ENCODE measurements at regions not wholly inside any gene's neighbourhood (a gene's known extent, or its start where the extent isn't known, plus 50 kb on each side); places are given as distances from the start of the nearest gene placed in this dataset.

DNA sequence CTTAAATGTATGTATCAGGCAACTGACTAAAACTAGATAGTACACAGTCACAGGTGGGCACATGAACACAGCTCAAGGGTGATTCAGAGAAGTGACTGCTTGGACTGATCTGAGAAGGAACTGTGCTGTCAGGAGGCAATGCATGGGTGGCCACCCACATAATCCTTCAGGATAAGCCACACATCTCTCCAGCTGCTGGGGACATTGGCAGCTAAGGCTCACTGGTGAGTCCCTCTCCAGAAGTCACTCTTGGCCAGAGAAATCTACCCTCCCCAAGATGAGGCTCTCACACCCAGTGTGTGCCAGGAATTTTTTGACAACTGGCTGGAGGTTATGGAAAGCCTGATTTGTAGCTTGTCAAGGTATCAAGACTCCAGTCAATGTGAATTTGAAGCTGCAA lies 302.4 kb upstream of the NEBL start:
- no peak for TF ChIP-seq RAD21 (conservative IDR thresholded peaks at IDR 0.05)
- TF ChIP-seq, protein P1, sequence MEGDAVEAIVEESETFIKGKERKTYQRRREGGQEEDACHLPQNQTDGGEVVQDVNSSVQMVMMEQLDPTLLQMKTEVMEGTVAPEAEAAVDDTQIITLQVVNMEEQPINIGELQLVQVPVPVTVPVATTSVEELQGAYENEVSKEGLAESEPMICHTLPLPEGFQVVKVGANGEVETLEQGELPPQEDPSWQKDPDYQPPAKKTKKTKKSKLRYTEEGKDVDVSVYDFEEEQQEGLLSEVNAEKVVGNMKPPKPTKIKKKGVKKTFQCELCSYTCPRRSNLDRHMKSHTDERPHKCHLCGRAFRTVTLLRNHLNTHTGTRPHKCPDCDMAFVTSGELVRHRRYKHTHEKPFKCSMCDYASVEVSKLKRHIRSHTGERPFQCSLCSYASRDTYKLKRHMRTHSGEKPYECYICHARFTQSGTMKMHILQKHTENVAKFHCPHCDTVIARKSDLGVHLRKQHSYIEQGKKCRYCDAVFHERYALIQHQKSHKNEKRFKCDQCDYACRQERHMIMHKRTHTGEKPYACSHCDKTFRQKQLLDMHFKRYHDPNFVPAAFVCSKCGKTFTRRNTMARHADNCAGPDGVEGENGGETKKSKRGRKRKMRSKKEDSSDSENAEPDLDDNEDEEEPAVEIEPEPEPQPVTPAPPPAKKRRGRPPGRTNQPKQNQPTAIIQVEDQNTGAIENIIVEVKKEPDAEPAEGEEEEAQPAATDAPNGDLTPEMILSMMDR (IDR thresholded peaks at IDR 0.05; ENCODE audit: poor library complexity, severe bottlenecking) = no peak
- TF ChIP-seq, protein P2, sequence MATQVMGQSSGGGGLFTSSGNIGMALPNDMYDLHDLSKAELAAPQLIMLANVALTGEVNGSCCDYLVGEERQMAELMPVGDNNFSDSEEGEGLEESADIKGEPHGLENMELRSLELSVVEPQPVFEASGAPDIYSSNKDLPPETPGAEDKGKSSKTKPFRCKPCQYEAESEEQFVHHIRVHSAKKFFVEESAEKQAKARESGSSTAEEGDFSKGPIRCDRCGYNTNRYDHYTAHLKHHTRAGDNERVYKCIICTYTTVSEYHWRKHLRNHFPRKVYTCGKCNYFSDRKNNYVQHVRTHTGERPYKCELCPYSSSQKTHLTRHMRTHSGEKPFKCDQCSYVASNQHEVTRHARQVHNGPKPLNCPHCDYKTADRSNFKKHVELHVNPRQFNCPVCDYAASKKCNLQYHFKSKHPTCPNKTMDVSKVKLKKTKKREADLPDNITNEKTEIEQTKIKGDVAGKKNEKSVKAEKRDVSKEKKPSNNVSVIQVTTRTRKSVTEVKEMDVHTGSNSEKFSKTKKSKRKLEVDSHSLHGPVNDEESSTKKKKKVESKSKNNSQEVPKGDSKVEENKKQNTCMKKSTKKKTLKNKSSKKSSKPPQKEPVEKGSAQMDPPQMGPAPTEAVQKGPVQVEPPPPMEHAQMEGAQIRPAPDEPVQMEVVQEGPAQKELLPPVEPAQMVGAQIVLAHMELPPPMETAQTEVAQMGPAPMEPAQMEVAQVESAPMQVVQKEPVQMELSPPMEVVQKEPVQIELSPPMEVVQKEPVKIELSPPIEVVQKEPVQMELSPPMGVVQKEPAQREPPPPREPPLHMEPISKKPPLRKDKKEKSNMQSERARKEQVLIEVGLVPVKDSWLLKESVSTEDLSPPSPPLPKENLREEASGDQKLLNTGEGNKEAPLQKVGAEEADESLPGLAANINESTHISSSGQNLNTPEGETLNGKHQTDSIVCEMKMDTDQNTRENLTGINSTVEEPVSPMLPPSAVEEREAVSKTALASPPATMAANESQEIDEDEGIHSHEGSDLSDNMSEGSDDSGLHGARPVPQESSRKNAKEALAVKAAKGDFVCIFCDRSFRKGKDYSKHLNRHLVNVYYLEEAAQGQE (IDR thresholded peaks at IDR 0.05; ENCODE audit: borderline replicate concordance) = no peak
- TF ChIP-seq POLR2AphosphoS5 (IDR thresholded peaks at IDR 0.05) = no peak
- no peak for TF ChIP-seq SMC3 (conservative IDR thresholded peaks at IDR 0.05; ENCODE audit: poor library complexity)
- TF ChIP-seq MXI1 (conservative IDR thresholded peaks at IDR 0.05; ENCODE audit: poor library complexity, severe bottlenecking) = no peak
- no peak for TF ChIP-seq EP300 (conservative IDR thresholded peaks at IDR 0.05; ENCODE audit: poor library complexity, severe bottlenecking)
- no peak for TF ChIP-seq TAF1 (IDR thresholded peaks at IDR 0.05; ENCODE audit: low read depth)
- TF ChIP-seq EZH2 (IDR thresholded peaks at IDR 0.05; ENCODE audit: borderline replicate concordance, insufficient read depth, low read length, poor library complexity, severe bottlenecking) = no peak
- Histone ChIP-seq H3K36me3 (ENCODE audit: insufficient read depth, low read length) (no peaks in the 10 kb centered on the region), H3K9me2 (ENCODE audit: insufficient read depth, low read length) (no peaks in the 10 kb centered on the region), H2AFZ (ENCODE audit: low read depth, low read length) (no peak overlapping the region), H4K20me1 (ENCODE audit: insufficient read depth) (no peaks in the 10 kb centered on the region), H3F3A (ENCODE audit: insufficient read depth, low read length, poor library complexity, severe bottlenecking) (no peaks in the 10 kb centered on the region), H3K9ac (ENCODE audit: low read length) (no peak overlapping the region), H3K27me3 (ENCODE audit: insufficient read depth, low read depth, low read length) (no peaks in the 10 kb centered on the region), H3K4me3 (ENCODE audit: low read length) (no peak overlapping the region), H3K79me2 (replicated peaks; ENCODE audit: insufficient read depth, low read length) (no peaks in the 10 kb centered on the region), H3K4me2 (ENCODE audit: low read length) (no peak overlapping the region), H3K27ac (ENCODE audit: low read length) (no peak overlapping the region), H3K9me3 (ENCODE audit: low read length) (peaks cover 5% of the 10 kb centered on the region)

DNA sequence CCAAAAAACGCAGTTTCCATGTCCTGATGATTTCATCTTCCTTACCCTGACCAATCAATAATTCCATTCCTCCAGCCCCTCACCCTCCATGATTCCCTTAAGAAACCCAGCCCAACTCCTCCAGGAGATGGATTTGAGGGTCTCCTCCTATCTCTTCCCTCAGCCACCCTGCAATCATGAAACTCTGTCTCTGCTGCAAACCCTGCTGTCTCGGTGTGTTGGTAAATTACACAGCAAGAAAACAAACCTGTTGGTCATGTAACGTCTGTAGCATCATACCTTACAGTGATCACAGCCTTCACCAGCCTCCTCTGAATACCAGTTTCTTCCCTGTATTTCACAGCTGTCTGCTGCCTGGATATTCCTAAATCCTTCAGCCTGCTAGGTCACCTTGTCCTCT lies 300.7 kb upstream of the NEBL start:
- Histone ChIP-seq H3K9ac (ENCODE audit: low read length) (no peak overlapping the region), H3K9me2 (ENCODE audit: insufficient read depth, low read length) (no peaks in the 10 kb centered on the region), H3K27ac (ENCODE audit: low read length) (no peak overlapping the region), H3F3A (ENCODE audit: insufficient read depth, low read length, poor library complexity, severe bottlenecking) (no peaks in the 10 kb centered on the region), H3K27me3 (ENCODE audit: insufficient read depth, low read depth, low read length) (no peaks in the 10 kb centered on the region), H3K9me3 (ENCODE audit: low read length) (peaks cover 5% of the 10 kb centered on the region), H3K4me2 (ENCODE audit: low read length) (no peak overlapping the region), H2AFZ (ENCODE audit: low read depth, low read length) (no peak overlapping the region), H4K20me1 (ENCODE audit: insufficient read depth) (no peaks in the 10 kb centered on the region), H3K4me3 (ENCODE audit: low read length) (no peak overlapping the region), H3K36me3 (ENCODE audit: insufficient read depth, low read length) (no peaks in the 10 kb centered on the region), H3K79me2 (replicated peaks; ENCODE audit: insufficient read depth, low read length) (no peaks in the 10 kb centered on the region)
- no peak for TF ChIP-seq TAF1 (IDR thresholded peaks at IDR 0.05; ENCODE audit: low read depth)
- no peak for TF ChIP-seq RAD21 (conservative IDR thresholded peaks at IDR 0.05)
- no peak for TF ChIP-seq EZH2 (IDR thresholded peaks at IDR 0.05; ENCODE audit: borderline replicate concordance, insufficient read depth, low read length, poor library complexity, severe bottlenecking)
- TF ChIP-seq, protein P1 (IDR thresholded peaks at IDR 0.05; ENCODE audit: poor library complexity, severe bottlenecking) = no peak
- TF ChIP-seq EP300 (conservative IDR thresholded peaks at IDR 0.05; ENCODE audit: poor library complexity, severe bottlenecking) = no peak
- TF ChIP-seq SMC3 (conservative IDR thresholded peaks at IDR 0.05; ENCODE audit: poor library complexity) = no peak
- no peak for TF ChIP-seq MXI1 (conservative IDR thresholded peaks at IDR 0.05; ENCODE audit: poor library complexity, severe bottlenecking)
- TF ChIP-seq POLR2AphosphoS5 (IDR thresholded peaks at IDR 0.05) = no peak
